HL-60 (cell line): ENCODE measurements at regions not wholly inside any gene's neighbourhood (a gene's known extent, or its start where the extent isn't known, plus 50 kb on each side); places are given as distances from the start of the nearest gene placed in this dataset.

Experiments
- DNase-seq, 2 experiments: peaks; one replicate each; pipeline ENCODE4 v3.0.0-alpha.2; 2010 to 2020; ENCODE audit warnings: low read depth in 1 of 2, low spot score in 1 of 2
- H3K27ac ChIP-seq: fragments of 250-450 bp; sonication (Bioruptor Pico); replicated peaks from 2 replicates; pipeline ENCODE4 v1.5.1; 2020; ENCODE audit warnings: mild to moderate bottlenecking, moderate library complexity
- H3K27me3 ChIP-seq: fragments of 250-450 bp; sonication (Bioruptor Pico); 2 replicates; pipeline ENCODE4 v1.5.1; 2021; ENCODE audit warnings: mild to moderate bottlenecking, moderate library complexity; ENCODE audit not compliant: insufficient read depth, poor library complexity, severe bottlenecking
- H3K4me3 ChIP-seq: replicated peaks from 2 replicates; pipeline ENCODE4 v1.5.1; 2011; ENCODE audit warnings: mild to moderate bottlenecking, control low read depth, low read length; ENCODE audit not compliant: insufficient read depth
- CTCF ChIP-seq: IDR thresholded peaks from one replicate; pipeline ENCODE4 v1.5.1; 2011; ENCODE audit warnings: low read length, control low read depth, inconsistent platforms; ENCODE audit not compliant: insufficient read depth
- GABPA ChIP-seq: IDR thresholded peaks from 2 replicates; pipeline ENCODE4 v1.6.1; 2012; ENCODE audit warnings: low read depth
- POLR2AphosphoS5 ChIP-seq: IDR thresholded peaks from 2 replicates; pipeline ENCODE4 v1.6.1; 2012; ENCODE audit warnings: low read depth
- REST ChIP-seq: IDR thresholded peaks from 2 replicates; pipeline ENCODE4 v1.6.1; 2012; ENCODE audit warnings: low read depth; ENCODE audit not compliant: insufficient replicate concordance
- SPI1 ChIP-seq: IDR thresholded peaks from 2 replicates; pipeline ENCODE4 v1.6.1; 2012; ENCODE audit warnings: low read depth, mild to moderate bottlenecking, borderline replicate concordance

GRCh38 chrX:13404364-13404763 is 84.5 kb upstream of the ATXN3L start:
- DNase-seq, result no peak
- TF ChIP-seq POLR2AphosphoS5 (no peak), REST (no peak)
- H3K27ac ChIP-seq, result no peak overlapping the region
- H3K27me3 ChIP-seq, result no peaks in the 10 kb centered on the region
- H3K4me3 ChIP-seq, result no peak overlapping the region

- no peak for DNase-seq
- Histone ChIP-seq H3K27ac (no peak overlapping the region), H3K4me3 (no peak overlapping the region), H3K27me3 (no peaks in the 10 kb centered on the region)
- TF ChIP-seq REST, result no peak
- no peak for TF ChIP-seq CTCF
- TF ChIP-seq GABPA, result no peak
- no peak for TF ChIP-seq POLR2AphosphoS5
- no peak for TF ChIP-seq SPI1
Measured at GRCh38 chrX:13401724-13402123, 81.9 kb upstream of the ATXN3L start.

GRCh38 chrX:13398839-13399238 is 79.0 kb upstream of the ATXN3L start:
- Histone ChIP-seq H3K27ac (no peak overlapping the region), H3K4me3 (no peak overlapping the region)
- TF ChIP-seq POLR2AphosphoS5, result no peak
- TF ChIP-seq GABPA, result no peak
- TF ChIP-seq CTCF, result no peak
- TF ChIP-seq REST, result no peak
- no peak for TF ChIP-seq SPI1

More at GRCh38 chrX:13398839-13399238, 79.0 kb upstream of the ATXN3L start:
- no peaks in the 10 kb centered on the region for H3K27me3 ChIP-seq
- no peak for DNase-seq
